Neural cell (in vitro differentiated cells): ENCODE measurements at regions not wholly inside any gene's neighbourhood (a gene's known extent, or its start where the extent isn't known, plus 50 kb on each side); places are given as distances from the start of the nearest gene placed in this dataset.

ENCODE experiments used
- H2AFZ ChIP-seq: fragments of 200-600, 300-800 bp; sonication (generic), shearing (Covaris generic); 2 replicates; pipeline ENCODE4 v1.6.0; 2014; ENCODE audit warnings: low read depth, mild to moderate bottlenecking, antibody characterized with exemption, low read length, moderate library complexity
- H3F3A ChIP-seq: fragments of 200-600 bp; shearing (Covaris generic); 2 replicates; pipeline ENCODE4 v1.6.1; 2016; ENCODE audit warnings: mild to moderate bottlenecking, moderate library complexity, mixed read lengths, antibody characterized with exemption, low read length; ENCODE audit not compliant: insufficient read depth, poor library complexity, severe bottlenecking
- H3K27ac ChIP-seq: fragments of 200-600, 300-800 bp; sonication (generic), shearing (Covaris generic); 2 replicates; pipeline ENCODE4 v1.5.1; 2014; ENCODE audit warnings: mild to moderate bottlenecking, low read length, moderate library complexity
- H3K27me3 ChIP-seq: fragments of 300-800, 200-600 bp; sonication (generic), shearing (Covaris generic); 2 replicates; pipeline ENCODE4 v1.6.0; 2014; ENCODE audit warnings: mild to moderate bottlenecking, low read depth, low read length, moderate library complexity; ENCODE audit not compliant: insufficient read depth
- H3K36me3 ChIP-seq: fragments of 300-800, 200-600 bp; sonication (generic), shearing (Covaris generic); 2 replicates; pipeline ENCODE4 v1.5.1; 2014; ENCODE audit warnings: mild to moderate bottlenecking, antibody characterized with exemption, low read length, moderate library complexity; ENCODE audit not compliant: insufficient read depth
- H3K4me2 ChIP-seq: fragments of 300-800, 200-600 bp; sonication (generic), shearing (Covaris generic); 2 replicates; pipeline ENCODE4 v1.6.0; 2014; ENCODE audit warnings: mild to moderate bottlenecking, low read length
- H3K4me3 ChIP-seq: fragments of 300-800, 200-600 bp; sonication (generic), shearing (Covaris generic); 2 replicates; pipeline ENCODE4 v1.5.1; 2014; ENCODE audit warnings: mild to moderate bottlenecking, low read length, moderate library complexity
- H3K79me2 ChIP-seq: fragments of 200-600 bp; shearing (Covaris generic); replicated peaks from 2 replicates; pipeline ENCODE4 v1.6.0; 2014; ENCODE audit warnings: mild to moderate bottlenecking, low read length, moderate library complexity; ENCODE audit not compliant: insufficient read depth
- H3K9ac ChIP-seq: fragments of 300-800, 200-600 bp; sonication (generic), shearing (Covaris generic); 2 replicates; pipeline ENCODE4 v1.6.1; 2016; ENCODE audit warnings: mild to moderate bottlenecking, low read length, mixed read lengths
- H3K9me2 ChIP-seq: fragments of 200-600 bp; shearing (Covaris generic); 2 replicates; pipeline ENCODE4 v1.6.1; 2016; ENCODE audit warnings: mild to moderate bottlenecking, low read length, mixed read lengths; ENCODE audit not compliant: insufficient read depth
- H3K9me3 ChIP-seq: fragments of 200-600, 300-800 bp; sonication (generic), shearing (Covaris generic); 2 replicates; pipeline ENCODE4 v1.6.1; 2016; ENCODE audit warnings: mild to moderate bottlenecking, mixed run types, low read length, moderate library complexity, mixed read lengths
- H4K20me1 ChIP-seq: fragments of 200-600 bp; shearing (Covaris generic); 2 replicates; pipeline ENCODE4 v1.6.1; 2016; ENCODE audit warnings: mild to moderate bottlenecking, mixed run types; ENCODE audit not compliant: insufficient read depth
- MXI1 ChIP-seq: fragments of 450-650 bp; conservative IDR thresholded peaks from 2 replicates; pipeline ENCODE4 v1.6.1; 2014; ENCODE audit warnings: antibody characterized with exemption, mild to moderate bottlenecking; ENCODE audit not compliant: poor library complexity, severe bottlenecking
- POLR2AphosphoS5 ChIP-seq: IDR thresholded peaks from 2 replicates; pipeline ENCODE4 v1.6.1; 2012
- RAD21 ChIP-seq: fragments of 450-650 bp; conservative IDR thresholded peaks from 2 replicates; pipeline ENCODE4 v1.6.1; 2014; ENCODE audit warnings: antibody characterized with exemption, mild to moderate bottlenecking, moderate library complexity
- SMC3 ChIP-seq: fragments of 450-650 bp; conservative IDR thresholded peaks from 2 replicates; pipeline ENCODE4 v1.6.1; 2014; ENCODE audit warnings: antibody characterized with exemption, mild to moderate bottlenecking, moderate library complexity; ENCODE audit not compliant: poor library complexity
- TAF1 ChIP-seq: IDR thresholded peaks from 2 replicates; pipeline ENCODE4 v1.6.1; 2012; ENCODE audit warnings: low read depth
- TF ChIP-seq, protein P1 (sequence below): fragments of 450-650 bp; IDR thresholded peaks from 2 replicates; pipeline ENCODE4 v1.5.1; 2014; ENCODE audit warnings: antibody characterized with exemption, mild to moderate bottlenecking, moderate library complexity; ENCODE audit not compliant: poor library complexity, severe bottlenecking
- TF ChIP-seq, protein P2 (sequence below): IDR thresholded peaks from 2 replicates; pipeline ENCODE4 v1.6.1; 2012; ENCODE audit warnings: borderline replicate concordance

DNA sequence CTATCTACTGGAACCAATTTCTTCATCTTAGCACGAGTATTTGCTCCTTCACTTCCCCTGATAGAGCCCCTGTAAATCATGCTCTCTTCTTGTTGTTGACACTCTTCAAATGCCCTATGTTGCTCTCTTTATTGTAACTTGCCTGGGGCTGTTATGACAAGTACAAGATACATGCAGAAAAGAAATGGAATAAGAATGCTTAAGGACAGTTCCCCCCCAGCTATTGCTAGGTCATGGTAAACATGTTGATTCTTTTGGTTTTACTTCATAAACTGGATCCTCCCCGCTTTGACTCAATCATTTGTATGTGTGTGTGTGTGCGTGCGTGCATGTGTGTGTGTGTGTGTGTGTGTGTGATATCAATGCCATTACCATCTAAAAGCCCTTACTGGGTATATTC is 368.5 kb upstream of the CNTNAP5 start:
- no peak overlapping the region for H3K4me2 ChIP-seq
- no peaks in the 10 kb centered on the region for H3K9me3 ChIP-seq
- H2AFZ ChIP-seq: no peak overlapping the region
- no peaks in the 10 kb centered on the region for H3K79me2 ChIP-seq
- no peaks in the 10 kb centered on the region for H3K9me2 ChIP-seq
- no peaks in the 10 kb centered on the region for H3F3A ChIP-seq
- H4K20me1 ChIP-seq: no peaks in the 10 kb centered on the region
- H3K27me3 ChIP-seq: no peaks in the 10 kb centered on the region
- H3K4me3 ChIP-seq: no peak overlapping the region
- H3K9ac ChIP-seq: no peak overlapping the region
- TF ChIP-seq TAF1 (no peak), RAD21 (no peak), MXI1 (no peak), POLR2AphosphoS5 (peak; percentile 38)
- TF ChIP-seq, protein P1, sequence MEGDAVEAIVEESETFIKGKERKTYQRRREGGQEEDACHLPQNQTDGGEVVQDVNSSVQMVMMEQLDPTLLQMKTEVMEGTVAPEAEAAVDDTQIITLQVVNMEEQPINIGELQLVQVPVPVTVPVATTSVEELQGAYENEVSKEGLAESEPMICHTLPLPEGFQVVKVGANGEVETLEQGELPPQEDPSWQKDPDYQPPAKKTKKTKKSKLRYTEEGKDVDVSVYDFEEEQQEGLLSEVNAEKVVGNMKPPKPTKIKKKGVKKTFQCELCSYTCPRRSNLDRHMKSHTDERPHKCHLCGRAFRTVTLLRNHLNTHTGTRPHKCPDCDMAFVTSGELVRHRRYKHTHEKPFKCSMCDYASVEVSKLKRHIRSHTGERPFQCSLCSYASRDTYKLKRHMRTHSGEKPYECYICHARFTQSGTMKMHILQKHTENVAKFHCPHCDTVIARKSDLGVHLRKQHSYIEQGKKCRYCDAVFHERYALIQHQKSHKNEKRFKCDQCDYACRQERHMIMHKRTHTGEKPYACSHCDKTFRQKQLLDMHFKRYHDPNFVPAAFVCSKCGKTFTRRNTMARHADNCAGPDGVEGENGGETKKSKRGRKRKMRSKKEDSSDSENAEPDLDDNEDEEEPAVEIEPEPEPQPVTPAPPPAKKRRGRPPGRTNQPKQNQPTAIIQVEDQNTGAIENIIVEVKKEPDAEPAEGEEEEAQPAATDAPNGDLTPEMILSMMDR: no peak
- no peak overlapping the region for H3K27ac ChIP-seq
- H3K36me3 ChIP-seq: no peaks in the 10 kb centered on the region

DNA sequence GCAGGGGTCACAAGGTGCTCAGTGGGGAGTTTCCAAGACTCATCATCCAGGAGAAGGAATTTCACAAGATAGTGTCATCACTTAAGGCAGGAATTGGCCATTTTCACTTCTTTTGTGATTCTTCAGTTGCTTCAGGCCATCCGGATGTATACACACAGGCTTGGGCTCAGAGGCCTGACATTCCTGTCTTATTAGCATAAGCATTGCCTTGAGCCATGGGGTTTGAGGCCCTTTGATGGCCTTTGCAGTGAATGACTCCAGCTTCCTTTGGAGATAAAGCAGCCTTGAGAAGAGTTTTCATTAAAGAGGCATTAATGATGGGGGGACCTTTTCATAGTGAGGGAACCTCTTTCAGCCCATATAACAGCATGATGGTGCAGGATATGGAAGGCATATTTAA is 366.0 kb upstream of the CNTNAP5 start:
- Histone ChIP-seq H3K4me3 (no peak overlapping the region), H3K4me2 (no peak overlapping the region), H3K9ac (no peak overlapping the region), H3K27me3 (no peaks in the 10 kb centered on the region), H3K79me2 (no peaks in the 10 kb centered on the region), H3K36me3 (no peaks in the 10 kb centered on the region), H2AFZ (no peak overlapping the region), H3K9me2 (no peaks in the 10 kb centered on the region), H3K27ac (no peak overlapping the region), H4K20me1 (no peaks in the 10 kb centered on the region), H3K9me3 (no peaks in the 10 kb centered on the region), H3F3A (no peaks in the 10 kb centered on the region)
- TF ChIP-seq, protein P1: no peak
- TF ChIP-seq, protein P2, sequence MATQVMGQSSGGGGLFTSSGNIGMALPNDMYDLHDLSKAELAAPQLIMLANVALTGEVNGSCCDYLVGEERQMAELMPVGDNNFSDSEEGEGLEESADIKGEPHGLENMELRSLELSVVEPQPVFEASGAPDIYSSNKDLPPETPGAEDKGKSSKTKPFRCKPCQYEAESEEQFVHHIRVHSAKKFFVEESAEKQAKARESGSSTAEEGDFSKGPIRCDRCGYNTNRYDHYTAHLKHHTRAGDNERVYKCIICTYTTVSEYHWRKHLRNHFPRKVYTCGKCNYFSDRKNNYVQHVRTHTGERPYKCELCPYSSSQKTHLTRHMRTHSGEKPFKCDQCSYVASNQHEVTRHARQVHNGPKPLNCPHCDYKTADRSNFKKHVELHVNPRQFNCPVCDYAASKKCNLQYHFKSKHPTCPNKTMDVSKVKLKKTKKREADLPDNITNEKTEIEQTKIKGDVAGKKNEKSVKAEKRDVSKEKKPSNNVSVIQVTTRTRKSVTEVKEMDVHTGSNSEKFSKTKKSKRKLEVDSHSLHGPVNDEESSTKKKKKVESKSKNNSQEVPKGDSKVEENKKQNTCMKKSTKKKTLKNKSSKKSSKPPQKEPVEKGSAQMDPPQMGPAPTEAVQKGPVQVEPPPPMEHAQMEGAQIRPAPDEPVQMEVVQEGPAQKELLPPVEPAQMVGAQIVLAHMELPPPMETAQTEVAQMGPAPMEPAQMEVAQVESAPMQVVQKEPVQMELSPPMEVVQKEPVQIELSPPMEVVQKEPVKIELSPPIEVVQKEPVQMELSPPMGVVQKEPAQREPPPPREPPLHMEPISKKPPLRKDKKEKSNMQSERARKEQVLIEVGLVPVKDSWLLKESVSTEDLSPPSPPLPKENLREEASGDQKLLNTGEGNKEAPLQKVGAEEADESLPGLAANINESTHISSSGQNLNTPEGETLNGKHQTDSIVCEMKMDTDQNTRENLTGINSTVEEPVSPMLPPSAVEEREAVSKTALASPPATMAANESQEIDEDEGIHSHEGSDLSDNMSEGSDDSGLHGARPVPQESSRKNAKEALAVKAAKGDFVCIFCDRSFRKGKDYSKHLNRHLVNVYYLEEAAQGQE: no peak
- TF ChIP-seq SMC3 (no peak), TAF1 (no peak), RAD21 (no peak)
